ENCODE measurements at regions not wholly inside any gene's neighbourhood (a gene's known extent, or its start where the extent isn't known, plus 50 kb on each side); places are given as distances from the start of the nearest gene placed in this dataset.
"Not testable (repeated sequence)": the region's sequence is repeated elsewhere in the genome, so short reads cannot be mapped to it uniquely, and the experiment has no call there.

DNA sequence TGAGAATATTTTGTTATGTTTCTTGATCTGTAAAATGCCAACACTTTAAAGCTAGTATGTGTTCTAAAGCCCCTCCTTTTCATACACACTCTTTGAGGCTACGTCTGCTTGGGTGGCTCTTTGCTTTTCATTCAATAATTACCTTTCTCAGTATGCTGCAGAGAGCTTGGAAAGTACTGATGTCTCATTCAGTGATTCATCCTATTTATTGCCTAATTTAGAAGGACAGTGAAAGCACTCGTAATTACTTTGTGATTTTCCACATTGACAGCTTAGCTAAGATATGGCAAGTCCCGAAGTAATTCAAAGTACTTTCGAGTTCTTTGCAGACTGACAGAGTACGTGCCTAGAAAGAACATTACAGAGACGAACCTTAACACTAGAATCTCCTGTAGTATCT lies 57.2 kb downstream of the BMP15 start:
- no peak overlapping the region for H2AFZ ChIP-seq (ENCODE audit: low read depth, low read length)
- no peak overlapping the region for H3K27ac ChIP-seq (ENCODE audit: insufficient read depth, low read depth, low read length)
- no peak for DNase-seq (ENCODE audit: low read depth, low spot score)
- no peak overlapping the region for H3K4me2 ChIP-seq (ENCODE audit: insufficient read depth, low read length)
- BruUV-seq (replicated peaks) = no TSS peak
- no peaks in the 10 kb centered on the region for H3K4me1 ChIP-seq (ENCODE audit: control insufficient read depth, extremely low read depth, insufficient read depth, low read length)
- dilution Hi-C loops (cut with MboI; ENCODE audit: extremely low pct_ligation_motif_present, low sequenced_read_pairs) (no loop called here), intact Hi-C loops (cut with micrococcal nuclease) (no loop called here)
- ChIA-PET POLR2A (no interaction called here), CTCF (no interaction called here)
- H3K36me3 ChIP-seq (ENCODE audit: control insufficient read depth in 2 of 2, extremely low read depth in 1 of 2, insufficient read depth in 2 of 2, low read length in 2 of 2) = no peaks in the 10 kb centered on the region
- H3K79me2 ChIP-seq (ENCODE audit: control insufficient read depth, insufficient read depth, low read length) = no peaks in the 10 kb centered on the region
- H3K27me3 ChIP-seq (ENCODE audit: control insufficient read depth in 2 of 2, insufficient read depth in 2 of 2, low read length in 2 of 2) = no peaks in the 10 kb centered on the region
- H4K20me1 ChIP-seq (replicated peaks; ENCODE audit: control insufficient read depth, extremely low read depth, insufficient read depth, low read length) = no peaks in the 10 kb centered on the region
- H3K4me3 ChIP-seq (replicated peaks in 1 of 3; ENCODE audit: insufficient read depth in 1 of 3, low read depth in 1 of 3, low read length in 3 of 3) = no peak overlapping the region
- FAIRE-seq = no peak
- no peaks in the 10 kb centered on the region for H3K9me1 ChIP-seq (replicated peaks; ENCODE audit: control insufficient read depth, extremely low read depth, insufficient read depth, low read length)
- TF ChIP-seq POLR2A (IDR thresholded peaks at IDR 0.05; ENCODE audit: low read depth, low read length) (no peak), POLR2AphosphoS5 (IDR thresholded peaks at IDR 0.05; ENCODE audit: insufficient read depth, low read depth, low read length) (no peak), FOS (IDR thresholded peaks at IDR 0.05; ENCODE audit: borderline replicate concordance, insufficient read depth, low read length) (no peak), MYC (IDR thresholded peaks at IDR 0.05; ENCODE audit: low read depth, low read length) (no peak), EZH2 (IDR thresholded peaks at IDR 0.05; ENCODE audit: borderline replicate concordance, low read depth, low read length, severe bottlenecking) (no peak), JUN (IDR thresholded peaks at IDR 0.05; ENCODE audit: borderline replicate concordance, insufficient read depth, insufficient read length, low read depth) (no peak), GATA2 (IDR thresholded peaks at IDR 0.05; ENCODE audit: insufficient read depth, insufficient read length, low read depth, low read length) (no peak)
- TF ChIP-seq, protein P1, sequence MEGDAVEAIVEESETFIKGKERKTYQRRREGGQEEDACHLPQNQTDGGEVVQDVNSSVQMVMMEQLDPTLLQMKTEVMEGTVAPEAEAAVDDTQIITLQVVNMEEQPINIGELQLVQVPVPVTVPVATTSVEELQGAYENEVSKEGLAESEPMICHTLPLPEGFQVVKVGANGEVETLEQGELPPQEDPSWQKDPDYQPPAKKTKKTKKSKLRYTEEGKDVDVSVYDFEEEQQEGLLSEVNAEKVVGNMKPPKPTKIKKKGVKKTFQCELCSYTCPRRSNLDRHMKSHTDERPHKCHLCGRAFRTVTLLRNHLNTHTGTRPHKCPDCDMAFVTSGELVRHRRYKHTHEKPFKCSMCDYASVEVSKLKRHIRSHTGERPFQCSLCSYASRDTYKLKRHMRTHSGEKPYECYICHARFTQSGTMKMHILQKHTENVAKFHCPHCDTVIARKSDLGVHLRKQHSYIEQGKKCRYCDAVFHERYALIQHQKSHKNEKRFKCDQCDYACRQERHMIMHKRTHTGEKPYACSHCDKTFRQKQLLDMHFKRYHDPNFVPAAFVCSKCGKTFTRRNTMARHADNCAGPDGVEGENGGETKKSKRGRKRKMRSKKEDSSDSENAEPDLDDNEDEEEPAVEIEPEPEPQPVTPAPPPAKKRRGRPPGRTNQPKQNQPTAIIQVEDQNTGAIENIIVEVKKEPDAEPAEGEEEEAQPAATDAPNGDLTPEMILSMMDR (IDR thresholded peaks at IDR 0.05; ENCODE audit: extremely low read depth in 1 of 2, insufficient read depth in 1 of 2, low read depth in 1 of 2, low read length in 2 of 2) = no peak
- TF ChIP-seq, protein P2, sequence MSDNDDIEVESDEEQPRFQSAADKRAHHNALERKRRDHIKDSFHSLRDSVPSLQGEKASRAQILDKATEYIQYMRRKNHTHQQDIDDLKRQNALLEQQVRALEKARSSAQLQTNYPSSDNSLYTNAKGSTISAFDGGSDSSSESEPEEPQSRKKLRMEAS (IDR thresholded peaks at IDR 0.05; ENCODE audit: insufficient read depth, insufficient read length) = no peak
- no peaks in the 10 kb centered on the region for H3K9me3 ChIP-seq (replicated peaks; ENCODE audit: control insufficient read depth, insufficient read depth, low read length)
- H3K9ac ChIP-seq (replicated peaks; ENCODE audit: extremely low read depth, insufficient read depth, low read length) = no peak overlapping the region

DNA sequence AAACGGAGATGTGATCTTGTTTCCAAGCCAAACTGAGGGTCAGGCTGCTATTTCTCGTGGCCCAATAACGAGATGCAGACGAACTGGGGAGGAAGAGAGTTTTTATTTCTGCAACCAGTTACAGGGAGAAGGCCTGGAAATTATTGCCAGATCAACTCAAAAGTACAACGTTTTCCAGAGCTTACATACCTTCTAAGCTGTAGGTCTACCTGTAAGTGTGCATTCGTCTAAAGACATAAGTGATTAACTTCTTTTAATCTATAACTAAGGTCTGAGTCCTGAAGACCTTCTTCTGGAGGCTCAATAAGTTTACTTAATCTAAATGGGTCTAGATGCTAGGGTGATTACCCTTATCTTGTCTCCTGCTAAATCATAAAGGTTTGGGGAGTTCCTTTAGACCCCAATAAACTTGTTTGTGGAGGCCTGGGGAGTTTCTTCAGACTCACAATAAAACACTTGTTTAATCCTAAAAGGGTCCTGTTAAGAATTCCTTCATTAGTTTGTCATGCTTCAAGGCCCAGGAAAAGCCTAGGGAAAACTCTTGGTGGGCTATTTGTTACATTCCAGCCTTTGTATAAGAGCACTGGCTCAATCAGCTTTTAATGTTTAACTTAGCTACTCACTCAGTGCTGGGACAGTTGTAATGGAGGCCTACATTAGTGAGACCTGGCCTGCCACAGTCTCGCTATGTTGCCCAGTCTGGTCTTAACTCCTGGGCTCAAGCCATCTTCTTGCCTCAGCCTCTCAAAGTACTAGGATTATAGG lies 58.5 kb downstream of the BMP15 start:
- intact Hi-C loops (cut with micrococcal nuclease); H3K4me3 ChIP-seq (replicated peaks in 1 of 3; ENCODE audit: insufficient read depth in 1 of 3, low read depth in 1 of 3, low read length in 3 of 3); H3K79me2 ChIP-seq (ENCODE audit: control insufficient read depth, insufficient read depth, low read length); POLR2A ChIA-PET; dilution Hi-C loops (cut with MboI; ENCODE audit: extremely low pct_ligation_motif_present, low sequenced_read_pairs); H3K4me1 ChIP-seq (ENCODE audit: control insufficient read depth, extremely low read depth, insufficient read depth, low read length); DNase-seq (ENCODE audit: low read depth, low spot score); H3K9me3 ChIP-seq (replicated peaks; ENCODE audit: control insufficient read depth, insufficient read depth, low read length); H3K27ac ChIP-seq (ENCODE audit: insufficient read depth, low read depth, low read length); H2AFZ ChIP-seq (ENCODE audit: low read depth, low read length); H3K4me2 ChIP-seq (ENCODE audit: insufficient read depth, low read length); BruUV-seq (replicated peaks); H3K9ac ChIP-seq (replicated peaks; ENCODE audit: extremely low read depth, insufficient read depth, low read length); H3K9me1 ChIP-seq (replicated peaks; ENCODE audit: control insufficient read depth, extremely low read depth, insufficient read depth, low read length); H3K36me3 ChIP-seq (ENCODE audit: control insufficient read depth in 2 of 2, extremely low read depth in 1 of 2, insufficient read depth in 2 of 2, low read length in 2 of 2); FAIRE-seq; H3K27me3 ChIP-seq (ENCODE audit: control insufficient read depth in 2 of 2, insufficient read depth in 2 of 2, low read length in 2 of 2); CTCF ChIA-PET; H4K20me1 ChIP-seq (replicated peaks; ENCODE audit: control insufficient read depth, extremely low read depth, insufficient read depth, low read length): not testable (repeated sequence)
